ENCODE measurements at regions not wholly inside any gene's neighbourhood (a gene's known extent, or its start where the extent isn't known, plus 50 kb on each side); places are given as distances from the start of the nearest gene placed in this dataset.

GRCh38 chr13:89930861-89931260, 1416.6 kb upstream of the MIR17HG start:
- no peak for TF ChIP-seq POLR2A (IDR thresholded peaks at IDR 0.05)
- TF ChIP-seq, protein P1, sequence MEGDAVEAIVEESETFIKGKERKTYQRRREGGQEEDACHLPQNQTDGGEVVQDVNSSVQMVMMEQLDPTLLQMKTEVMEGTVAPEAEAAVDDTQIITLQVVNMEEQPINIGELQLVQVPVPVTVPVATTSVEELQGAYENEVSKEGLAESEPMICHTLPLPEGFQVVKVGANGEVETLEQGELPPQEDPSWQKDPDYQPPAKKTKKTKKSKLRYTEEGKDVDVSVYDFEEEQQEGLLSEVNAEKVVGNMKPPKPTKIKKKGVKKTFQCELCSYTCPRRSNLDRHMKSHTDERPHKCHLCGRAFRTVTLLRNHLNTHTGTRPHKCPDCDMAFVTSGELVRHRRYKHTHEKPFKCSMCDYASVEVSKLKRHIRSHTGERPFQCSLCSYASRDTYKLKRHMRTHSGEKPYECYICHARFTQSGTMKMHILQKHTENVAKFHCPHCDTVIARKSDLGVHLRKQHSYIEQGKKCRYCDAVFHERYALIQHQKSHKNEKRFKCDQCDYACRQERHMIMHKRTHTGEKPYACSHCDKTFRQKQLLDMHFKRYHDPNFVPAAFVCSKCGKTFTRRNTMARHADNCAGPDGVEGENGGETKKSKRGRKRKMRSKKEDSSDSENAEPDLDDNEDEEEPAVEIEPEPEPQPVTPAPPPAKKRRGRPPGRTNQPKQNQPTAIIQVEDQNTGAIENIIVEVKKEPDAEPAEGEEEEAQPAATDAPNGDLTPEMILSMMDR (IDR thresholded peaks at IDR 0.05): no peak

All from thyroid gland (tissue), 4 donors.